ENCODE measurements at regions not wholly inside any gene's neighbourhood (a gene's known extent, or its start where the extent isn't known, plus 50 kb on each side); places are given as distances from the start of the nearest gene placed in this dataset.

- Histone ChIP-seq H3K4me1 (ENCODE audit: control insufficient read depth, insufficient read depth, low read length) (no peaks in the 10 kb centered on the region), H3K9ac (ENCODE audit: extremely low read depth, low read length, poor library complexity, severe bottlenecking) (no peak overlapping the region), H3K36me3 (ENCODE audit: control insufficient read depth, insufficient read depth, low read length) (no peaks in the 10 kb centered on the region), H3K27me3 (ENCODE audit: control insufficient read depth, insufficient read depth, low read length, poor library complexity, severe bottlenecking) (no peaks in the 10 kb centered on the region), H3K4me3 (ENCODE audit: low read length) (no peak overlapping the region), H3K9me3 (ENCODE audit: control insufficient read depth, low read length) (peaks cover under 1% of the 10 kb centered on the region), H3K27ac (ENCODE audit: low read depth, low read length) (no peak overlapping the region)
- Mint-ChIP-seq H3K27me3 (ENCODE audit: insufficient read depth) (no peaks in the 10 kb centered on the region), H3K27ac (no peak overlapping the region), H3K9me3 (no peaks in the 10 kb centered on the region), H3K36me3 (ENCODE audit: low read depth) (no peaks in the 10 kb centered on the region), H3K4me3 (no peak overlapping the region), H3K4me1 (no peaks in the 10 kb centered on the region)
- no peak for TF ChIP-seq CTCF (conservative IDR thresholded peaks at IDR 0.05)
- no peak for DNase-seq
These were observed 884.6 kb upstream of the AMELY start for GRCh38 chrY:7796128-7796527.

GRCh38 chrY:7794441-7794840 lies 882.9 kb upstream of the AMELY start:
- Mint-ChIP-seq H3K27me3 (ENCODE audit: insufficient read depth) (no peaks in the 10 kb centered on the region), H3K4me1 (no peaks in the 10 kb centered on the region), H3K27ac (no peak overlapping the region), H3K36me3 (ENCODE audit: low read depth) (no peaks in the 10 kb centered on the region), H3K4me3 (no peak overlapping the region), H3K9me3 (no peaks in the 10 kb centered on the region)
- no peak for DNase-seq
- Histone ChIP-seq H3K27me3 (ENCODE audit: control insufficient read depth, insufficient read depth, low read length, poor library complexity, severe bottlenecking) (no peaks in the 10 kb centered on the region), H3K4me3 (ENCODE audit: low read length) (no peak overlapping the region), H3K9ac (ENCODE audit: extremely low read depth, low read length, poor library complexity, severe bottlenecking) (no peak overlapping the region), H3K27ac (ENCODE audit: low read depth, low read length) (no peak overlapping the region), H3K4me1 (ENCODE audit: control insufficient read depth, insufficient read depth, low read length) (no peaks in the 10 kb centered on the region), H3K9me3 (ENCODE audit: control insufficient read depth, low read length) (no peaks in the 10 kb centered on the region), H3K36me3 (ENCODE audit: control insufficient read depth, insufficient read depth, low read length) (no peaks in the 10 kb centered on the region)
- TF ChIP-seq CTCF (conservative IDR thresholded peaks at IDR 0.05): no peak
- 89% methylated on average over 1 of the region's 1 CpG; no CpG with 5 or more reads in 1 of the 2 experiments for WGBS, 2 experiments (ENCODE audit: insufficient coverage in 1 of 2, insufficient read length in 1 of 2)

- DNase-seq: no peak
- no peaks in the 10 kb centered on the region for H3K36me3 Mint-ChIP-seq (ENCODE audit: low read depth)
- no peak overlapping the region for H3K9ac ChIP-seq (ENCODE audit: extremely low read depth, low read length, poor library complexity, severe bottlenecking)
- H3K27me3 Mint-ChIP-seq (ENCODE audit: insufficient read depth): no peaks in the 10 kb centered on the region
- no peaks in the 10 kb centered on the region for H3K9me3 ChIP-seq (ENCODE audit: control insufficient read depth, low read length)
- TF ChIP-seq CTCF (conservative IDR thresholded peaks at IDR 0.05): no peak
- H3K4me3 ChIP-seq (ENCODE audit: low read length): no peak overlapping the region
- WGBS, 2 experiments (ENCODE audit: insufficient coverage in 1 of 2, insufficient read length in 1 of 2): 93% methylated on average over 1 of the region's 2 CpGs; no CpG with 5 or more reads in 1 of the 2 experiments
- H3K36me3 ChIP-seq (ENCODE audit: control insufficient read depth, insufficient read depth, low read length): no peaks in the 10 kb centered on the region
- no peak overlapping the region for H3K27ac Mint-ChIP-seq
- no peaks in the 10 kb centered on the region for H3K9me3 Mint-ChIP-seq
- no peaks in the 10 kb centered on the region for H3K4me1 Mint-ChIP-seq
- H3K27ac ChIP-seq (ENCODE audit: low read depth, low read length): no peak overlapping the region
- no peak overlapping the region for H3K4me3 Mint-ChIP-seq
- H3K27me3 ChIP-seq (ENCODE audit: control insufficient read depth, insufficient read depth, low read length, poor library complexity, severe bottlenecking): no peaks in the 10 kb centered on the region
- no peaks in the 10 kb centered on the region for H3K4me1 ChIP-seq (ENCODE audit: control insufficient read depth, insufficient read depth, low read length)
These were observed 882.4 kb upstream of the AMELY start for GRCh38 chrY:7793989-7794388.
